ENCODE measurements at regions not wholly inside any gene's neighbourhood (a gene's known extent, or its start where the extent isn't known, plus 50 kb on each side); places are given as distances from the start of the nearest gene placed in this dataset.

DNA sequence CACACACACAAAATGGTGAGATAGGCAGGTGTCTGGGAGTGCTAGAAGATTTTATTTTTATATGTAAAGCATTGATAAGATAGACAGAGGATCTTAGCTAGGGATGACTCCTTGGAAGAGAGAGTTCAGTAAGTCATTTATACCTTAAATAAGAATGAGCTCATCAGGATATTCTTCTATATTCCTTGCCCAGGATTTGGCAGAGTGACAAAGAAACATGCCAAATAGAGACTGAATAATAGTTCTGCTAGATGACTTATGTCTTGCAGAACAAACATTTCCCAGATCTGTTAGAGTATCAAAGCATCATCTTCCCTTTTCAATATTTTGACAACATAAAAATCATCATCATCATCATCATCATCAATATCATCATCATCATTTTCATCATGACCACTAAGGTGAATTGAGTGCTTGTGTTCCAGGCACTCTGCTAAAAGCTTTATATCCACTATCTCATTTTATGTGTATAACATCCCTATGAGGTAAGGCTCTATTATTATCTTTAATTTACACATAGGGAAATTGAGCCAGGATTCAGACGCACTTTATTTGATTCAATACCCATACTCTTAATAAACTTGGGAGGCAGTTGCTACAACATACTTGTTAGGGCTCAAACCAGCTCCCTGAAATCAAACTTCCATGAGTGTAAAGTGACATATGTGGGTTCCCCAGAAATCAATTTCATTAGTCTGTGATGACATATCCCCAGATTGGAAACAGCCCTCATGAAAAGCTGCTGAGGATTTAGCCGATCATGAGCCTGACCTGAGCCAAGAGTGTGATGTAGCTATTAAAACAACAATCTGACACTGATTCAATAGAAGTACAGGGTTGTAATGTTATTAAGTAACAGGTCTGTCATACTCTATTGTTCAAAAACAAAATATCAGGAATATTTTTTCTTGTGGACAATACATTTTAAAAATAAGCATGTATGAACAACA lies 176.3 kb upstream of the SEMA6A start:
- ChIA-PET POLR2A (no interaction called here), CTCF (interaction anchor here (0.6 to 2.4 kb wide), 9 partner anchors 9 to 197 kb away, joined by 3 to 10 read pairs (median 3); no protein-coding TSS in a partner anchor)
- TF ChIP-seq CTCF (IDR thresholded peaks at IDR 0.05; ENCODE audit: control extremely low read depth, extremely low read depth, low read depth, missing control alignments) = no peak
- no peak for DNase-seq (ENCODE audit: extremely low spot score)

- CTCF ChIA-PET = interaction anchor here (0.8 to 1.6 kb wide), 5 partner anchors 10 to 172 kb away, joined by 3 to 4 read pairs (median 3); no protein-coding TSS in a partner anchor
- TF ChIP-seq CTCF (IDR thresholded peaks at IDR 0.05; ENCODE audit: control extremely low read depth, extremely low read depth, low read depth, missing control alignments) = no peak
- POLR2A ChIA-PET = no interaction called here
- no peak for DNase-seq (ENCODE audit: extremely low spot score)
Observed at GRCh38 chr5:116747881-116748280, 173.3 kb upstream of the SEMA6A start.

DNA sequence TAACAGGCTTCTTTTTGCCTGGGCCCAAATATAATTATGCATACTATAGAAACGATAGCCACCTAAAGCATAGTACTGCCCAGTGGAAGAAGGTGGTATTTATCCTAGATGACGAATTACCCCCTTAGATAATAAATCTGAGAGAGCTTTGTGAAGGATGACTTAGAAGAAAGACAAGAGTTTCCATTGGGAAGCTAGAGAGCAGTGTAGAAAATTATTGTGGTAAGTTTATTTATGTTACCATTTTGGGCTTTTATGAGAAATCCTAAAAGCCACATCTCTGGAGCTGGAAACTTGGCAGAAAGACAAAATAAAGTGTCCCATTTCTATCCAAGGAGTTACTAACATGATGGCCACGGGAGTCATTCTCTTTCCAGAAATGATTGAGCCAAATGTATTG lies 172.0 kb upstream of the SEMA6A start:
- ChIA-PET POLR2A (no interaction called here), CTCF (interaction anchor here (1.2 to 1.6 kb wide), 2 partner anchors 14 to 171 kb away, joined by 3 to 4 read pairs; no protein-coding TSS in a partner anchor)
- DNase-seq (ENCODE audit: extremely low spot score) = no peak
- TF ChIP-seq CTCF (IDR thresholded peaks at IDR 0.05; ENCODE audit: control extremely low read depth, extremely low read depth, low read depth, missing control alignments) = no peak

DNA sequence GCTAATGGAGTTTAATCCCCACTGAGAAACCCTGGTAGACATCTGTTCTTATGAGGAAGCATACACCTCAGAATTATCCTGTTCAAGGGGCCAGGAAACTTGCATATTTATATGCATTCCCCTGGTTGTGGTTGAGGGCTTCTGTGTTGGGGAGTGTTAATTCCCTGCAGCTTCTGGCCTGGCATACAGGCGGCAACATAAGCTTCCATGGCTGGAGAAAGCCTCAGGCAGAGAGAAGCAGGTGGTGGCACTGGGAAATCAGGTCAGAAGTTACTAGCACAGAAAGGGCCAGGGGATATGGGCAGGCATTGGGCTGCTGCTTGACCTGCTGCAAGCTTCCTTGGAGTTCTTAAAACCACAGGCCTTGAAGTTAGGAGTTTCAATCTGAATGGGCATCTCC lies 166.1 kb upstream of the SEMA6A start:
- no peak for DNase-seq (ENCODE audit: extremely low spot score)
- POLR2A ChIA-PET = no interaction called here
- TF ChIP-seq CTCF (IDR thresholded peaks at IDR 0.05; ENCODE audit: control extremely low read depth, extremely low read depth, low read depth, missing control alignments) = no peak
- CTCF ChIA-PET = interaction anchor here (0.8 to 1.8 kb wide), 6 partner anchors 8 to 38 kb away, joined by 3 to 10 read pairs (median 3); no protein-coding TSS in a partner anchor

GRCh38 chr5:116739571-116739970 lies 164.9 kb upstream of the SEMA6A start:
- ChIA-PET CTCF (interaction anchor here (0.9 to 1.1 kb wide), 2 partner anchors 8 to 13 kb away, joined by 3 read pairs; no protein-coding TSS in a partner anchor), POLR2A (interaction anchor here (0.6 kb wide), 1 partner anchor 88 kb away, joined by 3 read pairs; no protein-coding TSS in a partner anchor)
- no peak for TF ChIP-seq CTCF (IDR thresholded peaks at IDR 0.05; ENCODE audit: control extremely low read depth, extremely low read depth, low read depth, missing control alignments)
- DNase-seq (ENCODE audit: extremely low spot score) = no peak

DNA sequence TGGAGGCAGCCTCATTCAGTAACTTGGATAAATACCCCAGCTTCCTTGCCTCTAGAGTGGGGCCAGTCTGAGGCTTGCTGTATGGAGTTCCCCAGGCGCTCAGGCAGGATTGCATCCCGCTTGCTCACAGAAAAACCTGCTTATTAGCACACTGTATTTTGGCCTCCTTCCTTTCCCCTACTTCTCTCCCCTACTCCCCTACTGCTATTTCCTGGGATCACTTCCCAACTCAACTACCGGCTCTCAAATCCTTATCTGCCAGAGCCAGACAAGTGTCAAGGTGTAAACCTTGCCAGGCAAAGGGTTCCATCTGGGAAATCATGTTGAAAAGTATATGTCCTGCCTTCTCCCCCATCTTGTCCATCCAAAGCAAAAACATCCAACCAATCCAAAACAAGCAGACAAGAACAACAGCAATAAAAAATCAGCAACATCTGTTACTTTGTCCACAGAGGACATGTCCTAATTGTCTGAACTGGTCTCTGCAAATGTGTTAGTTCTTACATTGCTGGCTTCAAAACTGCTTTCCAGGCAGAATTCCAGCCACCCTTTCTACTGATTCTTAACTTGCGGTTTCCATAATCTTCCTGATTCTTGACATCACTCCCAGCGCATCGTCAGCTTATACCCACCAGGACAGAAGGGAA lies 164.1 kb upstream of the SEMA6A start:
- no peak for DNase-seq (ENCODE audit: extremely low spot score)
- no peak for TF ChIP-seq CTCF (IDR thresholded peaks at IDR 0.05; ENCODE audit: control extremely low read depth, extremely low read depth, low read depth, missing control alignments)
- ChIA-PET POLR2A (no interaction called here), CTCF (interaction anchor here (0.9 to 1.1 kb wide), 3 partner anchors 9 to 163 kb away, joined by 3 to 5 read pairs (median 3); no protein-coding TSS in a partner anchor)
